Loucy (cell line): ENCODE measurements at regions not wholly inside any gene's neighbourhood (a gene's known extent, or its start where the extent isn't known, plus 50 kb on each side); places are given as distances from the start of the nearest gene placed in this dataset.

ENCODE experiments used
- H2AFZ ChIP-seq: fragments of 200-600 bp; sonication (generic); 2 replicates; pipeline ENCODE4 v1.6.0; 2016; ENCODE audit warnings: antibody characterized with exemption, mild to moderate bottlenecking, low read length, moderate library complexity
- H3F3A ChIP-seq: fragments of 200-600 bp; 2 replicates; pipeline ENCODE4 v1.6.0; 2016; ENCODE audit warnings: antibody characterized with exemption, low read depth, mild to moderate bottlenecking
- H3K27me3 ChIP-seq: fragments of 200-600 bp; sonication (generic); 2 replicates; pipeline ENCODE4 v1.6.1; 2014; ENCODE audit warnings: low read length, mild to moderate bottlenecking; ENCODE audit not compliant: insufficient read depth, poor library complexity, severe bottlenecking
- H3K36me3 ChIP-seq: fragments of 200-600 bp; sonication (generic); 2 replicates; pipeline ENCODE4 v1.6.1; 2016; ENCODE audit warnings: low read length; ENCODE audit not compliant: insufficient read depth
- H3K4me1 ChIP-seq: fragments of 200-600 bp; sonication (generic); 2 replicates; pipeline ENCODE4 v1.5.1; 2014; ENCODE audit warnings: low read length, mild to moderate bottlenecking; ENCODE audit not compliant: insufficient read depth, poor library complexity, severe bottlenecking
- H3K4me2 ChIP-seq: fragments of 200-600 bp; sonication (generic); 2 replicates; pipeline ENCODE4 v1.6.0; 2014; ENCODE audit warnings: antibody characterized with exemption, low read length, low read depth, mild to moderate bottlenecking; ENCODE audit not compliant: poor library complexity, severe bottlenecking
- H3K4me3 ChIP-seq: fragments of 200-600 bp; sonication (generic); 2 replicates; pipeline ENCODE4 v1.5.1; 2014; ENCODE audit warnings: low read length, mild to moderate bottlenecking, mixed read lengths; ENCODE audit not compliant: poor library complexity, severe bottlenecking
- H3K79me2 ChIP-seq: fragments of 200-600 bp; sonication (generic); 2 replicates; pipeline ENCODE4 v1.6.1; 2014; ENCODE audit warnings: low read length; ENCODE audit not compliant: insufficient read depth
- H3K9ac ChIP-seq: fragments of 200-600 bp; sonication (generic); 2 replicates; pipeline ENCODE4 v1.6.0; 2014; ENCODE audit warnings: mild to moderate bottlenecking, low read depth, low read length, moderate library complexity; ENCODE audit not compliant: poor library complexity, severe bottlenecking
- H3K9me2 ChIP-seq: fragments of 200-600 bp; sonication (generic); replicated peaks from 2 replicates; pipeline ENCODE4 v1.6.1; 2016; ENCODE audit warnings: low read depth, low read length, mixed read lengths
- H3K9me3 ChIP-seq: fragments of 200-600 bp; sonication (generic); 2 replicates; pipeline ENCODE4 v1.6.1; 2014; ENCODE audit warnings: mild to moderate bottlenecking, antibody characterized with exemption, low read length, low read depth; ENCODE audit not compliant: insufficient read depth
- H4K20me1 ChIP-seq: fragments of 200-600 bp; sonication (generic); 2 replicates; pipeline ENCODE4 v1.6.0; 2014; ENCODE audit warnings: antibody characterized with exemption, low read length, mild to moderate bottlenecking; ENCODE audit not compliant: insufficient read depth, poor library complexity, severe bottlenecking
- CTCF ChIP-seq: fragments of 200-600 bp; sonication (generic); conservative IDR thresholded peaks from 2 replicates; pipeline ENCODE4 v1.5.1; 2014; ENCODE audit warnings: mild to moderate bottlenecking, antibody characterized with exemption, low read length
- EZH2phosphoT487 ChIP-seq: fragments of 200-600 bp; IDR thresholded peaks from 2 replicates; pipeline ENCODE4 v1.6.1; 2018; ENCODE audit warnings: antibody characterized with exemption, mild to moderate bottlenecking, moderate library complexity, borderline replicate concordance

GRCh38 chr4:133581996-133582619, 433.0 kb downstream of the PCDH10 start:
- H3K27me3 ChIP-seq, result no peaks in the 10 kb centered on the region
- no peak overlapping the region for H3K9ac ChIP-seq
- no peak for TF ChIP-seq CTCF
- TF ChIP-seq EZH2phosphoT487, result no peak
- H3K9me2 ChIP-seq, result no peaks in the 10 kb centered on the region
- H3K4me3 ChIP-seq, result no peak overlapping the region
- no peaks in the 10 kb centered on the region for H3K9me3 ChIP-seq
- peaks cover 6% of the 10 kb centered on the region for H3K4me1 ChIP-seq
- H3K36me3 ChIP-seq, result no peaks in the 10 kb centered on the region
- H4K20me1 ChIP-seq, result no peaks in the 10 kb centered on the region
- H3F3A ChIP-seq, result no peaks in the 10 kb centered on the region
- H2AFZ ChIP-seq, result no peak overlapping the region
- no peaks in the 10 kb centered on the region for H3K79me2 ChIP-seq
- no peak overlapping the region for H3K4me2 ChIP-seq

GRCh38 chr4:133574248-133574647, 425.2 kb downstream of the PCDH10 start:
- no peaks in the 10 kb centered on the region for H3K36me3 ChIP-seq
- no peak overlapping the region for H3K9ac ChIP-seq
- H3K27me3 ChIP-seq, result no peaks in the 10 kb centered on the region
- H4K20me1 ChIP-seq, result no peaks in the 10 kb centered on the region
- H2AFZ ChIP-seq, result no peak overlapping the region
- no peaks in the 10 kb centered on the region for H3K9me3 ChIP-seq
- H3K4me3 ChIP-seq, result no peak overlapping the region
- no peaks in the 10 kb centered on the region for H3F3A ChIP-seq
- no peaks in the 10 kb centered on the region for H3K9me2 ChIP-seq
- H3K79me2 ChIP-seq, result no peaks in the 10 kb centered on the region
- H3K4me2 ChIP-seq, result no peak overlapping the region
- peaks cover 18% of the 10 kb centered on the region for H3K4me1 ChIP-seq
- TF ChIP-seq CTCF (no peak), EZH2phosphoT487 (no peak)

GRCh38 chr4:133565379-133565778, 416.3 kb downstream of the PCDH10 start:
- H4K20me1 ChIP-seq, result no peaks in the 10 kb centered on the region
- H3K4me2 ChIP-seq, result peak overlapping the region; percentile 33
- H3K4me3 ChIP-seq, result peak overlapping the region; percentile 22
- no peaks in the 10 kb centered on the region for H3K9me2 ChIP-seq
- H3K9ac ChIP-seq, result no peak overlapping the region
- no peak for TF ChIP-seq CTCF
- no peak for TF ChIP-seq EZH2phosphoT487
- peaks cover 9% of the 10 kb centered on the region for H3K4me1 ChIP-seq
- no peaks in the 10 kb centered on the region for H3K36me3 ChIP-seq
- no peaks in the 10 kb centered on the region for H3K79me2 ChIP-seq
- H3F3A ChIP-seq, result no peaks in the 10 kb centered on the region
- H3K9me3 ChIP-seq, result no peaks in the 10 kb centered on the region
- no peaks in the 10 kb centered on the region for H3K27me3 ChIP-seq
- peak overlapping the region; percentile 25; the same call in 1 of the 2 replicates for H2AFZ ChIP-seq
